DOHH2 (cell line): ENCODE measurements at regions not wholly inside any gene's neighbourhood (a gene's known extent, or its start where the extent isn't known, plus 50 kb on each side); places are given as distances from the start of the nearest gene placed in this dataset.

Source experiments
- CTCF ChIP-seq: fragments of 200-600 bp; sonication (generic); IDR thresholded peaks from one replicate; pipeline ENCODE4 v1.5.1; 2014; ENCODE audit warnings: antibody characterized with exemption, mild to moderate bottlenecking, low read depth, low read length; ENCODE audit not compliant: poor library complexity, severe bottlenecking
- EZH2phosphoT487 ChIP-seq: fragments of 200-600 bp; sonication (generic); IDR thresholded peaks from 2 replicates; pipeline ENCODE4 v1.6.1; 2017; ENCODE audit warnings: borderline replicate concordance, mild to moderate bottlenecking, antibody characterized with exemption, low read length, moderate library complexity, mixed read lengths

GRCh38 chr3:150035301-150035779 is 64.6 kb upstream of the PFN2 start:
- TF ChIP-seq CTCF (no peak), EZH2phosphoT487 (no peak)
